22Rv1 (cell line): ENCODE measurements at regions not wholly inside any gene's neighbourhood (a gene's known extent, or its start where the extent isn't known, plus 50 kb on each side); places are given as distances from the start of the nearest gene placed in this dataset.
"Not testable (repeated sequence)": the region's sequence is repeated elsewhere in the genome, so short reads cannot be mapped to it uniquely, and the experiment has no call there.

Experiments used
- H3K27ac ChIP-seq: fragments of 450-650 bp; 2 replicates; pipeline ENCODE4 v1.5.1; 2017
- ZFX ChIP-seq: fragments of 450-650 bp; IDR thresholded peaks from 2 replicates; pipeline ENCODE4 v1.6.1; 2017; ENCODE audit warnings: antibody characterized with exemption, borderline replicate concordance
- TF ChIP-seq, protein P1 (sequence below): fragments of 450-650 bp; IDR thresholded peaks from 2 replicates; pipeline ENCODE4 v1.5.1; 2017; ENCODE audit warnings: mild to moderate bottlenecking

DNA sequence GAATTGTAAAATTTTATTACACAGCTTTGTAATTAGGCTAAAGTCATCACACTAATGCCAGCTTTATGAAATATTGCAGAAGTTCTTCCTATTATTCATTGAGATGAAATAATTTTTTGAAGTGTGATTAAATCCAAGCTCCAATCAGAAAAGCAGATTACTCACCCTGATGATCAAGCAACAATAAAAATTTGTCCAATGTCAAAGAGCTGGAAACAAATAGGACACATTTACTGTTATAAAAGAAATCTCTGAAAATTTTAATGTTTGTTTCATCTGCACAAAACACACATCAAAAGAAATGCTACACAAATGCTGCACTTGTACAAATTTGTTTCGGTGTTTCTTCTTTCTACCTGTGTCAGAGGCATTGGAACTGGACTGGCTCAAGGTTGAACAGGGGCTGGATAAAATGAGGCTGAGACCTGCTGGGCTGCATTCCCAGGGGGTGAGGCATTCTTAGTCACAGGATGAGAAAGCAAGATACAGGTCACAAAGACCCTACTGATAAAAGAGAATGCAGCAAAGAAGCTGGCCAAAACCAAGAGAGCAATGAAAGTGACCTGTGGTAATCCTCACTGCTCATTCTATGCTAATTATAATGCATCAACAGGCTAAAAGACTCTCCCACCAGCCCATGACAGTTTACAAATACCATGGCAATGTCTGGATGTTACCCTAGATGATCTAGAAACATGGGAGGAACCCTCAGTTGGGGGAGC is 78.3 kb downstream of the GASK1B start:
- TF ChIP-seq, protein P1, sequence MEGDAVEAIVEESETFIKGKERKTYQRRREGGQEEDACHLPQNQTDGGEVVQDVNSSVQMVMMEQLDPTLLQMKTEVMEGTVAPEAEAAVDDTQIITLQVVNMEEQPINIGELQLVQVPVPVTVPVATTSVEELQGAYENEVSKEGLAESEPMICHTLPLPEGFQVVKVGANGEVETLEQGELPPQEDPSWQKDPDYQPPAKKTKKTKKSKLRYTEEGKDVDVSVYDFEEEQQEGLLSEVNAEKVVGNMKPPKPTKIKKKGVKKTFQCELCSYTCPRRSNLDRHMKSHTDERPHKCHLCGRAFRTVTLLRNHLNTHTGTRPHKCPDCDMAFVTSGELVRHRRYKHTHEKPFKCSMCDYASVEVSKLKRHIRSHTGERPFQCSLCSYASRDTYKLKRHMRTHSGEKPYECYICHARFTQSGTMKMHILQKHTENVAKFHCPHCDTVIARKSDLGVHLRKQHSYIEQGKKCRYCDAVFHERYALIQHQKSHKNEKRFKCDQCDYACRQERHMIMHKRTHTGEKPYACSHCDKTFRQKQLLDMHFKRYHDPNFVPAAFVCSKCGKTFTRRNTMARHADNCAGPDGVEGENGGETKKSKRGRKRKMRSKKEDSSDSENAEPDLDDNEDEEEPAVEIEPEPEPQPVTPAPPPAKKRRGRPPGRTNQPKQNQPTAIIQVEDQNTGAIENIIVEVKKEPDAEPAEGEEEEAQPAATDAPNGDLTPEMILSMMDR = no peak
- TF ChIP-seq ZFX = no peak
- no peak overlapping the region for H3K27ac ChIP-seq

DNA sequence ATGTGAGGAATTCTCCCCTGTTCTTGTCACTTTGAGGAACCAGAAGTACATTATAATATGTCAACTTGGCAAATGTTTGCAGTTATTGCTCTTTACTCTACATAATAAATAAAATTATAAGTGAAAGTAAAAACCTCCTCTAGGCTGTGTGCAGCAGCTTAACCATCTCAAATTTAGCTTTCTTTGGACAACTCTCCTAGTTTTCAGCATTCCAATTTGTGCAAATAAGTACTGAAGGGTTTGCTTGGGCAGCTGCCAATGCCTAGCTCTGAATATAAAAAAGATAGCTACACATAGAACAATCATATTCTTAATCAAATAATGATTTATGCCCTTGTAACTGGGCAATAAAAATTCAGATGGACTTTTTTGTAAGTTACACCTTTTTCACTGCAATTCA is 82.5 kb downstream of the GASK1B start:
- TF ChIP-seq ZFX = no peak
- TF ChIP-seq, protein P1 = no peak
- no peak overlapping the region for H3K27ac ChIP-seq

DNA sequence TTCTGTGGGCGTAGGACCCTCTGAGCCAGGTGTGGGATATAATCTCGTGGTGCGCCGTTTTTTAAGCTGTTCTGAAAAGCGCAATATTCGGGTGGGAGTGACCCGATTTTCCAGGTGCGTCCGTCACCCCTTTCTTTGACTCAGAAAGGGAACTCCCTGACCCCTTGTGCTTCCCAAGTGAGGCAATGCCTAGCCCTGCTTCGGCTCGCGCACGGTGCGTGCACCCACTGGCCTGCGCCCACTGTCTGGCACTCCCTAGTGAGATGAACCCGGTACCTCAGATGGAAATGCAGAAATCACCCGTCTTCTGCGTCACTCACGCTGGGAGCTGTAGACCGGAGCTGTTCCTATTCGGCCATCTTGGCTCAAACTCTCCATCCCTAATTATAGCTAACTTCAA is 82.9 kb downstream of the GASK1B start:
- H3K27ac ChIP-seq = not testable (repeated sequence)

DNA sequence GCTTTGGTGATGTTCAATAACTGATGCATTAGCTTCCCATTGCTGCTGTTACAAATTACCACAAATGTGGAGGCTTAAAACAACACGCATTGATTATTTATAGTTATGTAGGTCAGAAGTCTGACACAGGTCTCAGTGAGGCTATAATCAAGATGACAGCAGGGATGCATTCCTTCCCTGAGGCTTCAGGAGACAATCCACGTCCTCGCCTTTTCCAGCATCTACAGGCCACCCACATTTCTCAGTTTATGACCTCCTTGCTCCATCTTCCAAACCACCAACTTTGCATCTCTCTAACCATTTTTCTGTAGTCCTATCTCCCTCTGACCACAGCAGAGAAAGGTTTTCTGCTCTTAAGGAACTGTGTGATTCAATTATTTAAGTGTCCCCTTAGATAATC is 92.5 kb downstream of the GASK1B start:
- no peak for TF ChIP-seq ZFX
- TF ChIP-seq, protein P1 = no peak
- H3K27ac ChIP-seq = no peak overlapping the region

DNA sequence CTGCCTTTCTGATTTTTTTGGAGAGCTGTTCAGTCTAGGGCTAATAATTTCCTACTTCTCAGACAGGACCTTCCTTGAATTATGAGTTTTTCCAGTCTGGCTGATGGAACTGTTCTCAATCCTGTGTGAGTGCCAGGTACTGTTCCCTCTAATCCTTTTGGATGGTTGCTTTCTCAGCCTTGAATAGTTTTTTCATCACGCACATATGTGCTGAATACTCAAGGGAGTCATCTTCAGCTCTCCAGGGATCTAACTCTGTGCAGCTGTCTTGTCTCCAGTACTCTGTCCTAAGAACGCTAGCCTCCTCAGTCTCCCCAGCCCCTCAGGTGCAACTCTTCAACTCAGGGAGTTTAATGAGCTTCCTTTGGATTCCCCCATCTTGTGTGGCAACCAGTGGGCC is 93.2 kb downstream of the GASK1B start:
- TF ChIP-seq, protein P1 = no peak
- TF ChIP-seq ZFX = no peak
- no peak overlapping the region for H3K27ac ChIP-seq

DNA sequence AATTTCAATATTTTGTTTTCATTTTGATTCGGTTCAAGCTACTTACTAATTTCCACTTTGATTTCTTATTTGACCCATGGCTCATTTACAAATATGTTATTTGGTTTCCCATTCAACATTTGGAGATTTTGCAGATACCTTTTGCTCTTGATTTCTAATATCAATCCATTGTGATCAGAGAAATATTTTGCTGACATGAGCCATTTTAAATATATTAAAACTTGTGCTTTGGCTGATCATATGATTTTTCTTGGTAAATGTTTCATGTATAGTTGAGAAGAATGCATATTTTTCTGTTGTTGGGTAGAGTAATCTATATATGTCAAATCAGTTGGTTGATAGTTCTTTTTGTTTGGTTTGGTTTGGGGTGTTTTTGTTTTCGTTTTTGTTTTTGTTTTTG is 95.0 kb downstream of the GASK1B start:
- H3K27ac ChIP-seq = no peak overlapping the region
- TF ChIP-seq, protein P1 = no peak
- TF ChIP-seq ZFX = no peak

DNA sequence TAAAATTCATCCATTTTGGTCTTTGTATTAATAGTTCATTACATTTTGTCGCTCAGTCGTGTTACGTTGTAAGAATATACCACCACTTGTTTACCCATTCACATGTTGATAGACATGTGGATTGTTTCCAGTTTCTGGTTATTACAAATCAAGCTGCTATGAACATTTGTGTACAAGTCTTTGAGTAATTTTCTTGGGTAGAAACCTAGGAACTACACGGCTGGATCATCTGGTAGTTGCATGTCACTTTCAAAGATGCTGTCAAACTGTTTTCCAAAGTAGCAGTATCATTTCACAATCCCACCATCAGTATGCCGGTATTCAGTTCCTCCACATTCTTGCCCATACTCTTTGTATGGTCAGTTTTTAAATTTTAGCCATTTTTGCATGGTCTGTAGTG is 98.0 kb downstream of the GASK1B start:
- no peak for TF ChIP-seq ZFX
- TF ChIP-seq, protein P1 = no peak
- no peak overlapping the region for H3K27ac ChIP-seq

DNA sequence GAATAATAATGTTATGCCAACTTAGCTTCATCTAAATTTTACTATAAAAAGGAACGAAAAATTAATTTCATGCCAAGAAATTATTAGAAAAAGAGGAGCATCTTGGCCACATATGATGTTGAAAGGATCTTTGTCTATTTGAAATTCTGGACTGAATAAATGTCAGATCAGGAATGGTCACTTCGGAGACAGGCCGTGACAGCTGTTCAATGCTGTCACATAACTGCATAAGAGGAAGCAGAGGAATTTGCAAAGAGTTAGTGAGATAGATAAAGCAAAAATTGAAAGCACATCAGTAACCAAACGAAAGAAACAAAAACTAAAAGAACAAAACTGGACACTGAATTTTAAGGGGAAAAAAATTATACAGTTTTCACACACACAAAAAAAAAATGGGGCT is 100.9 kb downstream of the GASK1B start:
- TF ChIP-seq ZFX = no peak
- TF ChIP-seq, protein P1 = no peak
- no peak overlapping the region for H3K27ac ChIP-seq
